ENCODE measurements at regions not wholly inside any gene's neighbourhood (a gene's known extent, or its start where the extent isn't known, plus 50 kb on each side); places are given as distances from the start of the nearest gene placed in this dataset.
A peak's percentile ranks its signal among the peaks of the same experiment; 100 is the strongest.

DNA sequence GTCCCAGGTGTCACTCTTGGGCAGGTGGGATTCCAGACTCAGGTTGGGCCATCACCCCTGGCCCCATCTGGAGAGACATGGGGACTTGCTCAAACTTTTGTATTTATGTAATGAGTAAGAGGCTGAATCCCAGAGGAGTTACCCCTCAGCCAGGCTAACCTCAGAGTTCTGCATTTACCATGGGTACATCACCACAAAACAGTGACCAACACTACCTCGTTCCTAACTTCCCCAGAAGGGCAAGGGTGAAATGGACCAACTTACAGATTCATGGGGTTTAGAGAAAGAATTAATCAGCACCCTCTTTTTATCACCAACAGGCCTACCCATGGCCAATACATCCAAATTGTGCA, 259.9 kb upstream of the MARCKS start:
- no peak for DNase-seq

DNA sequence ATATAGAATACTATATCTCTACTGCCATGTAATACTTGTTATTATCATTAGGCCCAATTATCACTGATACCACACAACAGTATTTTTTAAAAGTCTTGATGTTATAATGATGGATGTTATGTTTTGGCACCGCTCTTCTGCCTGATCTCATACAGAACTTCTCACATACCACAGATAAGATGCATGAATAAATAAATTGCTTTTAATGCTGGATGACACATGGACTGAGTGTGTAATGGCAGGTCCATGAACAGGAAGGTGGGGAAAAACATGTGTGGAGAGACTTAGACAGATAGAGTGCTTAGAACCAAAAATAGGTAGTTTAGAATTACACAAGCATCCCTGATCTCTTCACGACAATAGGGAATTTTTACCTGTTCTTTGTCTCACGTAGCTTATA, 258.4 kb upstream of the MARCKS start:
- no peak for DNase-seq

DNA sequence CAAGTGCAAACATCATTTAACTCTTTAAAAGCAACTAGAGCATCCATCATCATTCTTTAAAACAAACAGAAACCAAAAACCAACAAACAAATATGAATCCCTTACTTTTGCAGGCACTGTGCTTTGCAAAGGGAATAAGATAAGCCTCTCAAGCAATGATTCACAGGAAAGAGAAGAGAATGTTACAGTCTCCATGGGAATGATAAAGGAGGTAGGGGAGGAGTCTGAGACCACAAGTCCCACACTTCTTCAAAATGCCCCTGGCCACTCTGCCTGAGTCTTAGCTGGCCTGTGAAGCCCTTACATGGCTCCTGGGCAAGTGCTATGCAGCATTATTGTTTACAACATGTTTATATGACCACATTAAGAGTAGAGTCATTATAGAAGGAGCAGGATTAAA, 257.7 kb upstream of the MARCKS start:
- DNase-seq = no peak

DNA sequence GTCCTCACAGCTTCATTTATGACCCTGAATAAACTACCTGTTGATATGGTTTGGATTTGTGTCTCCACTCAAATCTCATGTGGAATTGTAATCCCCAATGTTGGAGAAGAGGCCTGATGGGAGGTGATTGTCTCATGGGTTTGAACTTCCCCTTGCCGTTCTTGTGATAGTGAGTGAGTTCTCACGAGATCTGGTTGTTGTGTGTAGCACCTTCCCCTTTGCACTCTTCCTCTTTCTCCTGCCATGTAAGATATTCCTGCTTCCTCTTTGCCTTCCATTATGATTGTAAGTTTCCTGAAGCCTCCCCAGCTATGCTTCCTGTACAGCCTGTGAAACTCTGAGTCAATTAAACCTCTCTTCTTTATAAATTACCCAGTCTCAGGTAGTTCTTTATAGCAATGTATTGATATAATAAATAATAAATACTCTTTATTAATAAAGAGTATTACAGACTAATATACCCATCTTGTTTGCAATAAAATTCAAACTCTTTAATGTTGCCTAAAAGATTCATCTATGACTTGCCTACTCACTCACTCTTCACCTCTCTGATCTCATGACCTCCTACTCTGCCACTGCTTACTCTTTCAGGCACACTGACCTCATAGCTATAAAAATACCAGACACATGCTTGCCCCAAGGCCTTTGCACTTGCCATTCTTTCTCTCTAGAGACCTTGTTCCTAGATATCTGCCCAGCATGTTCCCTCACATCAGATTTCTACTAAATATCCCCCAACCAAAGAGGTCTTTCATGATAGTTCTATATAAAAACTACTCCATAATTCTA, 256.4 kb upstream of the MARCKS start:
- no peak for DNase-seq

DNA sequence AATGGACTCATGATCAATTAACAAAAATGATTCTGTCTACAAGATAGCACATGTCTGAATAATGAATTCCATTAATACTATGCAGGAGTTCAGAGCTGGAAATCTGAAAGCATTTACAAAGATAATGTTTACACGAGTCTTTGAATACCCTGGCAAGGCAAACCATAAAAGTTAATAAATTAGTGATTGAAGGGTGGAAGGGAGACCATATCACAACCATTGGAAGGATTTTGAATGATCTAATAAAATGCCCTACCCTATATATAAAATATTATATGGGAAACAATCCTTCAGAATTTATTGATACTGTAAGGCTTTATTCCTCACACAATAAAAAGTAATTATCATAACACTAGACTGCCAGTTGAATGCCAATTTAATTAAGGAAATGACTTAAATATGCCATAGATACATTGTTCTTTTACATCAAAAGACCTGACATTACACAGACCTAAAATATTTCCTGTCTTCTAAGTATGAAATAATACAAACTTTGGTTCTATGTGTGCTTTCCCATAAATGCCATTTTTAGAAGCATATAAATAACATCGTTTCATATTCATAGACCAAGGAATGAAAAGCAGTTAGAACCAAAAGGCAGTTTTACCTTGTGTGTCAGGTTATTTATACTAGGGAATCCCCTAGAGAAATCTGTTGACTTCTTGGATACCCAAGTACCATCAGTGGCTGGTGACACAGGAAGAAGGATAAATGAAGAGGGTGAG, 249.2 kb upstream of the MARCKS start:
- no peak for DNase-seq

DNA sequence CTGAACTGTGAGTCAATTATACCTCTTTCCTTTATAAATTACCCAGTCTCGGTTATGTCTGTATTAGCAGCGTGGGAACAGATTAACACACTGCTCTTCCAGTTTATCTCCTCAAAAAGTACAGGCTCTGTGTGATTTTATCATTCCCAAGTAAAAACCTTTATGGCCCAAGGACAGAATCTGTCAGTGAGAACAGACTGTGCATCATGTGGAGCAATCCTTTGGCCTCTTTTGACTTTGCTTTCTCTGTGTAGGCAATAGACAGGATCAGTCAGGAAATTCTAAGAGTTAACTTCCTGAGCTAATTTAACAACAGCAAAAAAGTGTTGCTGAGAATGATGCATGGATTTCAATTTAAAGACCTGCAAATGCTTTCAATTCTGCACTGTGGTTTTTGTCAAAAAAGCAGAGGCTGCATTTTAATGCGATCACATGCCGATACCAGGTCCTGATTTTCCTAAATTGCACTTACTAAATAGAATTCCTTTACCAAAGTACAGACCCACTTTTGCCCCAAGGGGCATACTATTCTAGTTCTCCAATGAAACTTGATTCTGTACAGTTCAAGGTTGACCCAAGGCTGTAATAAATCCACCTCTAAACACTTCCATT, 246.7 kb upstream of the MARCKS start:
- no peak for DNase-seq

DNA sequence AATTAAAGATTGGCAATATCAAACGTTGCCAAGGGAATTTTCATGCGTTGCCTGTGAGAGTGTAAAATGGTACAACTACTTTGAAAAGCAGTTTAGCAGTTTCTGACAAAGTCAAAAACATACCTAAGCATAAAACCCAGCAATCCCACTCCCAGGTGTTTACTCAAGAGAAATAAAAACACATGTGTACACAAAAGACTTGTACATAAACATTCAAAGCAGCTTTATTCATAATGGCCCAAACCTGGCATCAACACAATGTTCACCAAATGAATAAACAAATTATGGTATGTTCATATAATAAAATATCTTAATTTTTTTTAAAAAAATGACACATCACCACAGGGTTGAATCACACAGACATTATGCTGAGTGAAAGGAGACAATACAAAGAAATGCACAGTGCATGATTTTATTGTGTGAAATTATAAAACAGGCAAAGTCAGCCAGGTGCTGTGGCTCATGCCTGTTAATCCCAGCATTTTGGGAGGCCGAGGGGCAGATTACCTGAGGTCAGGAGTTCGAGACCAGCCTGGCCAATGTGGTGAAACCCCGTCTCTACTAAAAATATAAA, 240.4 kb upstream of the MARCKS start:
- DNase-seq = no peak

DNA sequence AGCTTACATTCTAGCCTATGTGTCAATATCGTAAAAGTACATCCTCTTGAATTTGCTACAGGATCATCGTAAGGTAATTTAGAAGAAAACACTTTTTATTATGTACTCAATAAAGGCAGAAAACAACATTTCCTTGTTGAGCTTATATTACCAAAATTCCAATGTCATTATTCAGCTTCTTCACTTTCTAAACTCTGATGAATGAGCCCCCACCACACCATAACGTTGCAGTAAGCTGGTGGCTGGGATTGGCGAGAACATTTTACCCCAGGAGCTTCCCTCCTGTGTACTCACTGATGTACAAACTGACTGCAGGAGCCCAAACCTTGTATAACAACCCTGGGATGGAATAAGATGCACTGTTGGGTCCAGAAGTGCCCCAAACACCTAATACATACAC, 238.1 kb upstream of the MARCKS start:
- no peak for DNase-seq

DNA sequence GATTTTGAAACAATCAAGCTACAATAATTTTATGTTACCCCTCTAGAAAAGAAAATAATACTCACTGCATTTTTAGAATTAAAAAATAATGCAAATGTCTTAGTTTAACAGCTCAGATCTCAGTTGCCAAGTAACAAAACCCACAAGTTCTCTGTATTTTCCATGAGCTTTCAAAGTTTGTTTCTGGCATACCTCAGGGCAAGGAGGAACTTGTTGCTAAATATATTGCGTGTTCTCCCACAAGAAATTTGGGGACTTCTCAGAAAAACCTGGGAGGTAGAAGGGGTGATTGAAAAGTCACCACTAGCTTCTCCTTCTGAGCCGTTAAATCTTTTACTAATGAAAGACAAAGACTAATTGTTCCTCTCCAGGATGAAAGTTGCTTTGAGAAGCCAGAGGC, 236.8 kb upstream of the MARCKS start:
- DNase-seq = no peak

DNA sequence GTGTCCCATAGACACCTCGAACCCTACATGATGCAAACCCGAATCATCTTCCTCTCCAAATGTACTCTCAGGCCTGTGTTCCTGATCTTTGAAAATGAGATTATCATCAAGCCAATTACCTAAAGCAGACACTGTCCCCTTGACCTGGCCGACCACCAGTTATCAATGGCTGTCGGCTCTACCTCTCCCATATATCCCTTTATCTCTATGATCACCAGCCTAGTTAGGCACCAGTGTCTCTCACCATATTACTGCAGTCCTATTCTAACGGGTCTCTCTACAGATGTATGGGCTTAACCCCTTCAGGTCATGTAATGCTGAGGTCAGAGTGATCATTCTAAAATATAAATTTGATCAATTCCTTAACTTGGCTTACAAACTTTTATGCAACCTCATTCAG, 234.9 kb upstream of the MARCKS start:
- no peak for DNase-seq

DNA sequence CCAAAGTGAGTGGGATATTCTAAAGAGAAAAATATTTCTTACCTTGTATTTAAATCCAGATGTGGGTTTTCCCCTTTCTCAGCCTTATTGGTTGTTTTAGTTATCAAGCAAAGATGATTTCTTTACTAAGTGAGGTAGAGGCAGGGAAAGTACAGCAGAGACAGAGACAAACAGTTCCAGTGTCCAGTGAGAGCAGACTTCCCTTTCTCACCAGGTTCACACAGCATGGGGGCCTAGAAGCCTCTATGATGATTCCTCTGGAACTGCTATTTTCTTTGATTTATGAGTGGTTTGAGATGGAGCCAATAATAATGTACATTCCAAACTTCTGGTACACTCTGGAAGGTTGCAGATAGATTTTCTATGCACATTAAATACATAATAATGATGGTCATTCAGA, 234.0 kb upstream of the MARCKS start:
- DNase-seq = no peak

DNA sequence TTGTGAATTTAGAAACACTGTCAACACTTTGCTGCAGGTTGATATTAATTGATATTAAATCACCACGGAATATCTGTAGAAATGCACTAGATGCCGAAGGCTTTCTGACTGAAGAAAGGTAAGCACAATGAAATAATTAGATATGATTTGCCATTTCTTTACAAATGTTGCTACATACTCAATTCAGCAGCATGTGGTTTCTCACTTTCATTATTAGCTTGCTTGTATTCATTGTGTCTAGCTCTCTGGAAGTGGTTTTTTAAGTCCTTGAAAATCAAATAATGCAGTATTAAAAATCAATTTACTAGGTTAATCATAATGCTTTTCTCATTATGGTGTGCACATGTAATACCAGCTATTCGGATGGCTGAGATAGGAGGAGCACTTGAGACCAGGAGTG, 231.3 kb upstream of the MARCKS start:
- DNase-seq = no peak

DNA sequence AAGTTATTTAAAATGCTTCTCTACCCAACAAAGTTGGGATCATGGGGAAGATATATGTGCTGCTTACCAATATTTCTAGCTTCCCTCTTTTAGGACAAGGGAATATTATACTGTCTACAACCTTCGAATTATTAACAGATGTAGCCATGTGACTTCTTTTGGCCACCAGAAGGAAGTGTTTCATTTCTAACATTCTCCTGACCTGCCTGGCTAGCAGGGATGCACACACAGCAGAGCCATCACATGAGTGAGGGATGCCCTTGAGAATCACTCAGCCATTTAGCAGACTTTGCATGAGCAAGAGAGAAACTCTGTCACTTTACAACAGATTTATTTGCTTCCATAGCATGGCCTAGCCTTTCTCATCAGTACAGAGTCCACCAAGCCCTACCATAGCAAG, 230.7 kb upstream of the MARCKS start:
- DNase-seq = no peak

DNA sequence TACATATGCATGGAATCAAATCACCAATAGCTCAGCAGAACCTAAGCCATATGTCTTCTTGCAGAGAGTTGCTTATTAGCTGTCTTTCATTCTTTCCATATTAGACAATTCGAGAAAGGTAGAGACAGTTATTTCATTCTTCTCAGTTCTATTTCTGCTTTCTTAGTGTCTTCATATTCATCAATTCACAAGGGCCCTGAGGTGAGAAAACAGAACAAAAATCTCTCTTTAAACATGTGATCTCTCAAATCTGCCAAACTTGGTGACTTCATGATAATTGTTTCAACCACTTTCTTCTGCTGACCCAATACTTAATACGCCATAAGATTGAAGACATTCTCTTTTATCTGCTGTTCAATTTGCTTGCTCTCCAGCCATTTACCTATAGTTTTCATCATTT, 229.7 kb upstream of the MARCKS start:
- no peak for DNase-seq

DNA sequence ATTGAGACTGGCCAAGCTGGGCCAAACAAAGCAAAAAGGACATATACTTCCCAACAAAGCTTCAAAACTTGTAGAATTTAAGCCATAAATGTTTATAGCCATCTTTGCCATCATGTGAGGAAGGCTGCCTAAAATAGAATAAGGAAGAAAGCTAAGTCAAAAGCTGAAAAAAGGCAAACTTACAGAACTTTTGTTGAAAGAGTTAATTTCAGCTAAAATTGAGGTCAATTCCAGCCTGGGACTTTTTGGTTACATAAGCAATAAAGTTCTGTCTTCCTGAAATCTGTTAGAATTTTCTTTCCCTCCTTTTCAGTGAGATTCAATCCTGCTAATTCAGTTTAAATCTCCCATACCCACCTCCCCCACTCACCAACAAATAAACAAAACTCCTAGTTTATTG, 227.9 kb upstream of the MARCKS start:
- no peak for DNase-seq

DNA sequence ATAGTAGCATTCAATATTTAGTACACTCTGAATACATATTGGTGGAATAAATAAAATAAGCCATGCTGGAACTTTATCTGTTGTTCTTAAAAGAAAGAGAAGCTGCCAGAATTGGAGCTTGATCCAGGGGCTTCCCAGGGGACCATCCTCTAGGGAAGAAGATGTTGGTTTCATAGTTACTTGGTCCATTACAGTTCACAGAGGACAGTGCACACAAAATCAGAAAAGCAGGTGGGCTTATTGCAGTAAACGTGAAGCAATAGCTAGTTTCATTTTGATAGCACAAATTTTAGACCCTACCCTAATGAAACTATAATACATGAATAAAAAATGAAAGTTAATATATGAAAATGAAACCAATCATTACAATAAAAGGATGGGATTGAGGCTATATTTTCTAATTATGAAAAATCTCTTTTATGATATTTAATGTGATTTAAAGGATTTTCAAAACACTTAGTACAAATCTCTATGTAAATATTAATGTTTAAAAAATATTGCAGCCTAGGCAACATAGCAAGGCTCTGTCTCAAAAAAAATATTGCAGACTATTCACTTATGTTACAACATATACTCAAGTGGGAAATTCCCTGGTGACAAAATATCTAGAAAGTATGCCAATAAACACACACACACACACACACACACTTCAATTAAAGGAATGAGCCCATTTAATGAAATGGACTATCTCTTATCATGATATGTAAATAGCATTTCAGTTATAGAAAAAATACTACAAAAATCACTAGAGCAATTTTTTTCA, 227.0 kb upstream of the MARCKS start:
- no peak for DNase-seq

DNA sequence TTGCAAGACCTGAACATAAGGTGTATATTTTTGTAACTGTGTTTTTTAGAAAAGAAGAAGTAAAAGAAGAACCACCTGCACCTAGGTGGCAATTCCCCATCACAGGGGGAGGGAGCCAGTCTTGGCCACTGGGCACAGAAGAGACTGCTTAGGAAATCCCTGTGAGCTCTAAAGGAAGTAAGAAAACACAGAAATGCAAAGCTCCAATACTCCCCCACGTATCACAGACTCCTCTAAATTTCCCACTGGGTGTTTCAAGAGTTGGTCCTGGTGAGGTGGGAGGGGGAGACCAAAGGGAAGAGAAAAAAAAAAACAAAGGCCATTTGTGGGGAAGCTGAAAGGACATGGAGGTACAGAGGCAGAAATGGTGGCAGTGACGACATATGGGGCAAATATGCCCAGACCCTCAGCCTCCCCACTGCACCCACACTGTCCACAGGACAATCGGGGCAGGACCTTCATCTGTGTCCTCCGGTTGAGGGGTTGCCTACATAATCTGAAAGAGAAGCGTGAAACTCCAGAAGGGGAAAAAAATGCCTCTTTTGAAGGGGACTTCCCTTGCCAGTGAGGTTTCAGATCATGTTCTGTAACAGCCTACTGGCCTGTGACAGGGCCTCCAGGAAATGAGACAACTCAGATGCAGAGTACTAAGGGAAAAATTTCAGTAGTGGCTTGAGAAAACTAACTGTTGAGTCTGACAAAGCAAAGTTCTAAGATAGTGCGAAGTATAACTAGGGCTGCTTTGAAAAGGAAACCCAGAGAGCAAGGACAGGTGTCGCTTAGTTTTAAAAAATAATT, 226.2 kb upstream of the MARCKS start:
- peak; percentile 41 for DNase-seq

DNA sequence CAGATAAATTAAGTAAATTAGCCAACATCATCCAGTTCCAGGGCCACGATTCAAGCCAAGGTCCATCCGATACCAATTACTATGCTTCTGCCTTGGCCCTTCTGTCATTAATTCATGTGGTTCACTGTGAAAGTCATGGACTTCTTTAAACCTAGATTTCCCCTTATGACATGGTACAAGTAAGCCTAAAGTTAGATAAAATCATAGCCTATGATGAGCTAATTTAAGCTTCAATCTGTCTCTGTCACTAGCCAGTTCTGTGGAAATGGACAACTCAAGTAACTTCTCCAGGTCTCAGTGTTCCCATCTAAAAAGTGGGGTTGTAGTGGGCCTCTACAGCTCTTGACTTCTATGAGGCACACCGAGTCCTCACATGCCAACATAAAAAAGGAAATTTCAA, 225.5 kb upstream of the MARCKS start:
- no peak for DNase-seq

DNA sequence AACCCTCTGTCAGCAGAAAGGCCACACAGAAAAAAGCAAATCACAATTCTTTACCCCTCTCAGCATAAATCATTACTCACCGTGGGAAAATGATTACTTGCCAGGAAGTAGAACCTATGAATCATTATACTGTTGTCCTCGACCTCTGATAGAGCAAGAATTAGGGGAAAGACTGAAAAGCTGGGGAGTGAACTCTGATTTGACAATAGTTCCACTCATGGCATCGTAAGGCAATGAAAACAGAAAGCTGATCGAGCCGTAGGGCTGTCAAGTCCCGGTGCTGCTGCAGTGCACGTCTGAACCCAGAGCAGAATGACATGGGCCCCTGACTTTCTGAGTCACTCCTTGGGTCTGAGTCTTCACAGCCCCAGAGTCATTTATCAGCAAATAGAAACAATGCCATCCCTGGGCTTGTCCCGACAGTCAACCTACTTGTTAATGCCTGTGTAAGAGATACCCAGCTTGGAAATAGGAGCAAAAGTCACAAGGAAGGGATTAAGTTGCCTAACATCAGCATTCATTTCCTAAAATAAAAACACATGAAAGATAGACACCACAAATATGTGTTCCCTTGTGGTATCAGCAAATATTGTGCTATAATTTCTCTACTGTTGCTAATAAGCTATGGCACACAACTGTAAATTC, 224.8 kb upstream of the MARCKS start:
- peak; percentile 65 for DNase-seq

DNA sequence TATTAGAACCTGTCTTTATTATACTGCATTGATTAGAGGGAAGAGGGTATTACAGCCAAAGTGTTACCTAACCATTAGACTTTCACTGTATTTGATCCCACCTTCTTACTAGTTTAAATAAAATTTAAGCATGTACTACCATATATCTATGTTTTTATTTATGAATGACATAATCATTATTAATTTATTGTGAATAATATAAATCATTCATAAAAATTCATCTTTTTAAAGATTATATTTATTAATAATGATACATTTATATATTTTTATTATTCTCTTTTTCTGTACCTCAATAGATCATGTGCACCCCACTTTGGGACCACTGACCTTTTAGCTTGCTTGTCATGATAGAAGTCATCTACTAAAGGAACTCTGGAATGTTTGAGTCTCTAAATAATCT, 223.5 kb upstream of the MARCKS start:
- DNase-seq = no peak

DNA sequence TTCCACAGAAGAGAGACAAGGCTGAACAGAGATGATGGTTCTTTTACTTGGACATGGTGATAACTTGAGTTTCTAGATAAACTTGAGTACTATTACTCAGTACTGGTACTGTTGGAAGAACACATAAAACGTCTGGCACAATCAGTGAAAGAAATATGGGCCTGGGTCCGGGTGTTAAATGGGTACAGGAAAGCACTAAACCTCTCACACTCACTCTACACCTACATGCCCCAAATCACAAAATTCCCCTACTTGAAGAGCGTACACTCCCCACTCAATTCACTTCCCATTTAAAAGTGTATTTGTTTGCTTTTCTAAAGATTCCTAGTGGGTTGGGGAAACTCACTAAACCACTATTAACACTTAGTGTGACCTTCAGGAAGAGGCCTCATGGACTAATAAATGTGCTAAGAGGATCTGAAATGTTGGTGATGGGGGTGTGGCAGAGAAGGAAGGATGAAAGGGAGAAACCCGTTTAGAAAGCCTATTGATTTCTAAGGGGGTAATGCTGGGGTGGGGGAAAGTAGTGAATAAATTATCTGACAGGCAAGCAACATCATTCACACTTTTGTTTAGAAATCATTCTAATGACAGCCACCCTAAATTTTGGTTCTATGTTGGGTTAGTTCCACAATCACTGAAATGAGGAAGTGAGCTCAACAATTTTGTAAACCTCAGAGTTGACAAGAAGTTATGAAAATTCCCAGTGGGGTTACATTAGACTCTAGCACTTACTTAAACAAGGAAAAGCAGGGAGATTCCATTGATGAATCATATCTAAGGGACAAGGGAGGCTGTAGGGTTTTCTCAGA, 222.6 kb upstream of the MARCKS start:
- no peak for DNase-seq

All from activated naive CD4-positive, alpha-beta T cell treated with Interleukin-2 at 50 U/mL for 16 hours (primary cell).